Pancreas (tissue), 10 donors: ENCODE measurements at regions not wholly inside any gene's neighbourhood (a gene's known extent, or its start where the extent isn't known, plus 50 kb on each side); places are given as distances from the start of the nearest gene placed in this dataset.

Experiments used
- ATAC-seq, 4 donors: fragments of 200-7000 bp; cut with Tn5 transposase; one replicate each; pipeline versions ENCODE4 v1.8.0 to v1.9.1; 2020; ENCODE audit warnings: mild to moderate bottlenecking in 4 of 4, moderate library complexity in 4 of 4
- DNase-seq, 6 donors: peaks; one replicate each; pipeline ENCODE4 v3.0.0-alpha.2; 2020
- FAIRE-seq: peaks from 2 replicates; lab custom pipeline; 2012; peaks lifted over from hg19 to GRCh38; lab: Jason Lieb, UNC
- H3K27ac ChIP-seq, 4 donors: fragments of 200-600 bp; sonication (generic); 1 replicate in 3 of 4; 2 replicates in 1 of 4; pipeline versions ENCODE4 v1.5.0 to v1.8.0; 2020
- H3K27me3 ChIP-seq, 4 donors: fragments of 200-600 bp; one replicate each; pipeline ENCODE4 v1.8.0; 2021
- H3K36me3 ChIP-seq, 3 donors: fragments of 200-600 bp; sonication (generic) in 1 of 3; one replicate each; pipeline versions ENCODE4 v1.5.0 to v1.8.0; 2020 to 2021
- H3K4me1 ChIP-seq, 3 donors: fragments of 200-600 bp; one replicate each; pipeline ENCODE4 v1.8.0; 2021
- H3K4me3 ChIP-seq, 4 donors: fragments of 200-600 bp; sonication (generic) in 2 of 4; one replicate each; pipeline versions ENCODE4 v1.5.0 to v1.8.0; 2020 to 2021
- H3K9me3 ChIP-seq, 4 donors: fragments of 200-600 bp; one replicate each; pipeline ENCODE4 v1.8.0; 2021
- WGBS, 2 donors: extraction: QIAGEN DNeasy Blood & Tissue Kit; methylation state at CpG; one replicate each; pipeline ENCODE4 v1.1.7; 2013; 5-methylcytosine and 5-hydroxymethylcytosine counted together
- intact Hi-C, 3 donors: fragments of 100-400 bp; cut with DNase I; formaldehyde crosslinking; loops; one replicate each; pipeline versions ENCODE4 v1.11.1 to v1.14.2; 2022
- TF ChIP-seq, protein P1 (sequence below), 4 donors: fragments of 200-600 bp; sonication (generic) in 3 of 4; IDR thresholded peaks; one replicate each; pipeline versions ENCODE4 v1.5.0 to v1.8.0; 2021; ENCODE audit warnings: antibody characterized with exemption in 4 of 4
- donor health status: healthy with polysubstance abuse.
- donor health status: DM: no; HTN: no; CAD: no; lungs with moderate emphysema.
- donor health status: DM: no; HTN: no; CAD: no.
- donor health status: control.
- donor health status: control.
- donor health status: Bipolar disorder and iron deficiency.
- donor health status: DM: yes; HTN: yes; CAD: no.
- donor health status: DM: no; HTN: no; CAD: no.
- donor health status: DM: no; HTN: no; CAD: no.
- donor health status: DM: yes; HTN: yes; CAD: no.

DNA sequence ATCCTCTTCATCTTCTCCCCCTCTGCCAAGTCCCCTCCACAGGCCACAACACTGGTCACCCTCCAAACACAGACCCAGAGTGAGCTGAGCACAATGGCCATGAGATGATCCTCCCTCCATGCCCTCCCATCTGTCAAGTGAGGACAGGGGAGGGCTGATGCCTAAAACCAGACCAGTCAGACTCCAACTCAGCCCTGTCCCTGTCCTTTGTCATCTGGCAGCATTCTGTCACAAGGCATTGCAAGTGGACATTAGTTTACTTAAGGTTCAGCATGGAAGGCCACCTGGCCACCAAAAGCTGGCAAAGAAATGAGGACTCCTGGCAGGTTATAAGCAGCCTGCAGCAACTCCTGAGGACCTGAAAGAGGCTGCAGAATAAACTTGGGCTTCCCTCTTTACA lies 136.2 kb upstream of the SLC30A5 start:
- intact Hi-C loops: no loop called here
- TF ChIP-seq, protein P1, sequence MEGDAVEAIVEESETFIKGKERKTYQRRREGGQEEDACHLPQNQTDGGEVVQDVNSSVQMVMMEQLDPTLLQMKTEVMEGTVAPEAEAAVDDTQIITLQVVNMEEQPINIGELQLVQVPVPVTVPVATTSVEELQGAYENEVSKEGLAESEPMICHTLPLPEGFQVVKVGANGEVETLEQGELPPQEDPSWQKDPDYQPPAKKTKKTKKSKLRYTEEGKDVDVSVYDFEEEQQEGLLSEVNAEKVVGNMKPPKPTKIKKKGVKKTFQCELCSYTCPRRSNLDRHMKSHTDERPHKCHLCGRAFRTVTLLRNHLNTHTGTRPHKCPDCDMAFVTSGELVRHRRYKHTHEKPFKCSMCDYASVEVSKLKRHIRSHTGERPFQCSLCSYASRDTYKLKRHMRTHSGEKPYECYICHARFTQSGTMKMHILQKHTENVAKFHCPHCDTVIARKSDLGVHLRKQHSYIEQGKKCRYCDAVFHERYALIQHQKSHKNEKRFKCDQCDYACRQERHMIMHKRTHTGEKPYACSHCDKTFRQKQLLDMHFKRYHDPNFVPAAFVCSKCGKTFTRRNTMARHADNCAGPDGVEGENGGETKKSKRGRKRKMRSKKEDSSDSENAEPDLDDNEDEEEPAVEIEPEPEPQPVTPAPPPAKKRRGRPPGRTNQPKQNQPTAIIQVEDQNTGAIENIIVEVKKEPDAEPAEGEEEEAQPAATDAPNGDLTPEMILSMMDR (IDR thresholded peaks at IDR 0.05): no peak
- FAIRE-seq: no peak

GRCh38 chr5:68958428-68958827 lies 135.4 kb upstream of the SLC30A5 start:
- Histone ChIP-seq H3K27ac (no peak overlapping the region), H3K27me3 (no peaks in the 10 kb centered on the region), H3K36me3 (no peaks in the 10 kb centered on the region), H3K4me1 (no peaks in the 10 kb centered on the region), H3K9me3 (no peaks in the 10 kb centered on the region), H3K4me3 (no peak overlapping the region)
- FAIRE-seq (no peak), ATAC-seq (peak in 1 of 4 donors; percentile 33), DNase-seq (no peak)
- TF ChIP-seq, protein P1 (IDR thresholded peaks at IDR 0.05): no peak
- intact Hi-C loops: no loop called here
- WGBS, 2 donors: 75 to 77% methylated on average over 1 of the region's 1 CpG

More for the DNA sequence above, 136.2 kb upstream of the SLC30A5 start:
- no peaks in the 10 kb centered on the region for H3K9me3 ChIP-seq
- H3K4me1 ChIP-seq: no peaks in the 10 kb centered on the region
- no peaks in the 10 kb centered on the region for H3K36me3 ChIP-seq
- DNase-seq (no peak), ATAC-seq (no peak)
- H3K27ac ChIP-seq: no peak overlapping the region
- no peak overlapping the region for H3K4me3 ChIP-seq
- no peaks in the 10 kb centered on the region for H3K27me3 ChIP-seq

GRCh38 chr5:68960456-68960855 lies 133.4 kb upstream of the SLC30A5 start:
- FAIRE-seq: no peak
- H3K27ac ChIP-seq: no peak overlapping the region
- TF ChIP-seq, protein P1 (IDR thresholded peaks at IDR 0.05): no peak
- 62 to 69% methylated on average over 4 of the region's 4 CpGs for WGBS, 2 donors
- DNase-seq: no peak
- intact Hi-C loops: loop anchor here in 1 of 3 donors (10.0 kb wide), 1 partner anchor 676 kb away; no protein-coding TSS in a partner anchor
- no peaks in the 10 kb centered on the region for H3K27me3 ChIP-seq
- H3K4me3 ChIP-seq: no peak overlapping the region
- no peak for ATAC-seq
- no peaks in the 10 kb centered on the region for H3K9me3 ChIP-seq
- no peaks in the 10 kb centered on the region for H3K36me3 ChIP-seq
- H3K4me1 ChIP-seq: no peaks in the 10 kb centered on the region

- WGBS, 2 donors: 65 to 91% methylated on average over 6 of the region's 6 CpGs
- ATAC-seq: no peak
Observed at GRCh38 chr5:68960961-68961360, 132.9 kb upstream of the SLC30A5 start.

DNA sequence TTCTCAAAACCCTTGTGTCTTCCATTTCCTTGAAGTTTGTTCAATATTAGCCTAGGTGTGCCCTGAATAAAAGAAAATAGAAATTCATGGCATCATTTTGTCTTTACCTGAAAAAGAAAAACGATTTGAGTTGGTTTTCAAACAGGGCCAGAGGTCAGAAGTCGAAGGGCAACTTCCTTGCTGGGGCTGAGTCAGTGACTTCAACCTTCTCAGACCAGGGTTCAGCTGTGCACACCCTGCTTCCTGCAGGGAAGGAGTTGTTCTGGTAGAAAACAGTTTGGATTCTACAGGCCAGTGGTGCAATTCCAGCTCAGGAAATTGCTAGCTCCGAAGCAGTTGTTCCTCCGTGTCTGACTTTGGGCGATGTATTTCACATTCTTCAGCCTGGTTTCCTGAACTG lies 132.1 kb upstream of the SLC30A5 start:
- TF ChIP-seq, protein P1 (IDR thresholded peaks at IDR 0.05): no peak
- Histone ChIP-seq H3K27me3 (no peaks in the 10 kb centered on the region), H3K27ac (no peak overlapping the region), H3K36me3 (no peaks in the 10 kb centered on the region), H3K9me3 (no peaks in the 10 kb centered on the region), H3K4me1 (no peaks in the 10 kb centered on the region), H3K4me3 (no peak overlapping the region)
- WGBS, 2 donors: 81 to 86% methylated on average over 5 of the region's 5 CpGs
- ATAC-seq (no peak), FAIRE-seq (no peak), DNase-seq (no peak)
- intact Hi-C loops: loop anchor here in 1 of 3 donors (10.0 kb wide), 1 partner anchor 677 kb away; no protein-coding TSS in a partner anchor

More at GRCh38 chr5:68960961-68961360, 132.9 kb upstream of the SLC30A5 start:
- no peak overlapping the region for H3K27ac ChIP-seq
- H3K9me3 ChIP-seq: no peaks in the 10 kb centered on the region
- intact Hi-C loops: loop anchor here in 1 of 3 donors (10.0 kb wide), 1 partner anchor 676 kb away; no protein-coding TSS in a partner anchor
- H3K4me3 ChIP-seq: no peak overlapping the region
- H3K27me3 ChIP-seq: no peaks in the 10 kb centered on the region
- FAIRE-seq (no peak), DNase-seq (no peak)
- H3K36me3 ChIP-seq: no peaks in the 10 kb centered on the region
- TF ChIP-seq, protein P1 (IDR thresholded peaks at IDR 0.05): no peak
- H3K4me1 ChIP-seq: no peaks in the 10 kb centered on the region
